Activated gamma-delta T cell (primary cell): ENCODE measurements at regions not wholly inside any gene's neighbourhood (a gene's known extent, or its start where the extent isn't known, plus 50 kb on each side); places are given as distances from the start of the nearest gene placed in this dataset.

ENCODE experiments used
- DNase-seq: peaks from one replicate; lab custom pipeline; 2025; lab: John Stamatoyannopoulos, UW

DNA sequence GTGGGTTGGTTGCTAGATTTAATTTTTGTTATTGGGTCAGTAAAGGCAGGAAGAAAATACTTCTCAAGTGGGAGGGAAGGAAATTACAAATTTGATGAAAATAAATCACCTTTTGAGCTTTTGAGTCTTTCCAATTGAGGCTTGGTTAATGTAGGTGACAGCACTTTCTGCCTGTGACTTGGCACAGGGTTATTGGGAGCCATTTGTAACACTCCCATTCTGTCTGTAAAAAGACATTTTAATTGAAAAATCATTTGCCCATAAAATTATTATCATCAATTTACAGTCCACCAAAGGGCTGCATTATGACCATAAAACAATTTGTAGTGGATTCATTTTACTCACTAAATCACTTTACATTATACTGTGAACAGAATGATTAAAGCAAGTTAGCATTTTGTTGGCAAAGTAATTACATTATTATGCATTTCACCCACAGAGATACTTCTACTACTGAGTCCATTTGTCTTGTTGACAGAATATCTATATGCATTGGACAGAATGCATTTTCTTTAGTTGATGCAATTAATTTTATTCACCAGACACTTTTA, 974.6 kb downstream of the UQCRFS1 start:
- DNase-seq = no peak

DNA sequence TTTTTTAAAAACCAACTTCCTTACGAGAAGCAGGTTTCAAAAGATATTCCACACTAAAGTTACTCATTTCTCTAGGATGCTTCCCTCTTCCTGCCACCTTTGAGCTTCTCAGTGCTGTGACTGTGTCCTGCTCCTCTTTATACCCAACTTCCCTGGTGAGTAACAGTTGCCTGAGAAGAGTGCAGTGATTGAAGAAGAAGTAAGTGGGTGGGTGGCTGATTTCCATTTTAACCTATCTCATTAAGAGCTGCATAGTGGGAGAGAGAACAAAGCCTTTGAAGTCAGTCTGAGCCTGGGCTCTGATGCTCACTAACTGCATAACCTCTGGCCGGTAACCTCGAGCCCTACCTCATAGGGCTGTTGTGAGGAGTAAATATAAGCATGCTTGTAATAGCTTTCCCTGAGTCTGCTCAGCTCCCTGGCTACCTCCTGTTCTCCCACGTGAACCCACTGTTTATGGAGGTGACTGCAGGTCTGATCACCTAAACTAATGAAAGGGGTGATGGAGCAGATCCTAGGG, 977.3 kb downstream of the UQCRFS1 start:
- DNase-seq = no peak

DNA sequence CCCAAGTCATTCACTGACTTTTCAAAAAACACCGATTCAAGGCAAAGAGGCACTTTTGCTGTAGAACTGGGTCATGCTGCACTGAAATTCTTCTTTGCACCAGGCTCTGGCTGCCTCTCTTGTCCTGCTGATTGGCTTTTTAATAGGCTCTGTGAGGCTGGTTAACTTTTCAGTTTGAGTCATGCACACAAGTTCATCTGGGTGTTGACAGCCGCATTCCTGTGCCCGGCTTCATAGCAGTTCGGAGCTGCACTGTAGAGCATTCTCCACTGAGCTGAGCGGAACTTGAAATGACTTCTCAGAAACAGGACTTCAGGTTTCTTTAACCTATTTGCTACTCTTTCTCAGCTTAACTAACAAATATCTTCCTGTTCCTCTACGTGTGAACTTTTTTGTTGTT, 978.3 kb downstream of the UQCRFS1 start:
- DNase-seq = no peak

DNA sequence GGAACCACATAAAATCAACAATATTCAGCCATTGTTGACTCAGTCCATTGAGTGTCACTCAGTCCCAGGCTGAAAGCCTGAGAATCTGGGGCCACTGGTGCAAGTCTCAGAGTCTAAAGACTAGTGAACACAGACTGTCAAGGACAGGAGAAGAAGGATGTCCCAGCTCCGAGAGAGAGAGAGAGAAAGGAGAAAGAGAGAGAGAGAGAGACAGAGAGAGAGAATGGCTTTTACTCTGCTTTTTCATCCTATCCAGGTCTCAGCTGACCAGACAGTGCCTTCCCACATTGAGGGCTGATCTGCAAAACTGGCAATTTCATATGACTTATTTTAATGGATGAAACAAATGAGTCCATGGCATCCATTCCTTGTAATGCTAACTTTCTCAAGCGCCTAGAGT, 984.1 kb downstream of the UQCRFS1 start:
- no peak for DNase-seq

DNA sequence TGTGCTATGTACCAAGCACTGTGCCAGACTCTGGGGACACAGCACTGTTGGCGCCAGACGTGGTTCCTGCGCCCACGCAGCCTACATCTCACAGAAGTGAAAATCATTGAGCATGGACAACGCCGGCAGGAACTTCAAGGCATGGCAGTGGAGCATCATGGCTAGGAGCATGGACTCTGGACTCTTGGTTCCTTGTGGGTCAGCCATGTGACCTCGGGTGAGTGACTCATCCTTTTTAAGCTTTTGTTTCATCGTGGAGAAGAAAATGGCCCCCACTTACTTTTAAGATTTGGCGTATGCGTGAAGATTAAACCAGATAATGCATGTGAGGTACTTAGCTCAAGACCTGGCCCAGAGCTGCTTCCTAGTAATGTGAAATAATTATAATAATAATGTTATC, 988.5 kb downstream of the UQCRFS1 start:
- DNase-seq = no peak

DNA sequence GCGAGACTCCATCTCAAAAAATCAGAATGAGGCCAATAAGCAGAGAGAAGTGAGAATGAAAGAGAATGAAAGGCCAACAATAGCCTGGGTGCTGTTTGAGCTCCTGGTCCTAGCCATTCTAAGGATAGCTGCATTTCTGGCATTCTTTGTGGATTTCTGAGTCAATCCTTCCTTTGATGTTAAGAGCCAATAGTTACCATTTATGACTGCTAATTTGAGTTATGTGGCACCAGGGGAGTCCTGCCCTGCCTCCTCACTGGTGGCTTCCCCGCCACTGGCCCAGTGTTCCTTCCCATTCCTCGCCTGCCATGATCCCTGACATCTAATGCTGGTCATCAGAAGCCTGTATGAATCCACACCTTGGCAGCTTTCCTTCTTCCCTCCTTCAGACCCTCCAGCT, 991.2 kb downstream of the UQCRFS1 start:
- DNase-seq = no peak

DNA sequence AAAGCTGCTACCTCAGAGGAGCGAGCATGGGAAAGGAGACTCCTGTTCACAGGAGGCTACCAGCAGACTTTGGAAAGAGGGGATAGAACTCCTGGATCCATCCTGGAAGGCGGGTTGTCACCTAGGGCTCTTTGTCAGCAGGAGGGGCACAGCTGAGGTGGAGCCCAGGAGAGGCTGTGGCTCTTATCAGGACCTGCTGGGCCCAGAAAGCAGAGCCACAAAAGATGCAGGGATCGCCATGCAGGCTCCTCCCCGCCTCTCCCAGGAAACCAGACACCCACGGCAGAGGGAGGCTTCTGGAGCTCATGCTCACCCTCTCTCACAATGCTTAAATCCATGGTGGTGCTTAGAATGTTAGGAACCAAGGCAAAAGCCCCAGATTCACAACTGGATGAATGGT, 994.2 kb downstream of the UQCRFS1 start:
- no peak for DNase-seq

DNA sequence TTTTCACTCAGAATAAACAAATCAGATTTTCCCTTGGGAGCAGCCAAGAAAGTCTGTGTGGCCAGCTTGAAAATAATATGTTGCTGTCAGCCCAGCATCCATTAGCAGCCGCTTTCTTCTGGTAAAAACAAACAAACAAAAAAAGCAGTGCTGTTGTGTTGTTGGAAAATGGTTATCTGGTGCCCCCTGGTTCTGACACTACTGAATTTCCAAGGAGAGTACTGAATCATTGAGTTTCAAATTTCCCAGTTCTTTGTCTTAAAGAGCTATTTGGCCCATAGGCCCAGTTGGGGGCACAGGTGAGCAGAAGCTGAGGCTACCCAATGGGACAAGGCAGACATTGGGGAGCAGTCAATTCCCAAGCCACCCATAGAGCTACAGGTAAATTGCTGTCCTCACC, 995.9 kb downstream of the UQCRFS1 start:
- DNase-seq = no peak

DNA sequence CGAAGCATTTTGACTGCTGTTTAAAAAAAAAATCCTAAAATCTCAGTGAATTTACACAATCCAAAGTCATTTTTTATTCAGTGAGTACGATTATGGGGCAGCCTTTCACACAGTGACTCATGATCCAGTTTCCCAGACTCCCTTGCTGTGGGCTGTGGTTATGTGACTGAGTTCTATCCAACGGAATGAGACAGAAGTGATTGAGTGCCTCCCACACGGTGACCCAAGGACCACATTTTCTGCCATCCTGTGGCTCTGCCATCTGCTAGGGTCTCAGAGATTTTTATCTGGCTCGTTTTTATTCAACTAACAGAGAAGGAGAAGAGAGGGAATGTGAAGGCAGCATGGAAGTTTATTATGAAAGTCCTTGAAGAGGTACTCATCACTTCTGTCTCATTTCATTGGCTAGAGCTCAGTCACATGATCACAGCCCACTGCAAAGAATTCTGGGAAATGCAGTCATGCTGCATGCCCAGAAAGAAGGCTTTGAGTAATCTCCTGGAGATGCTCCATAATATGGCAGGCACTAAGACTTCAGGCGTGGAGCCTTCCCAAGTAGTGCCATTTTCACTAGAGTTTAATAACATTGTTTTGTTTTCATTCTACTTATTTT, 999.4 kb downstream of the UQCRFS1 start:
- DNase-seq = no peak

DNA sequence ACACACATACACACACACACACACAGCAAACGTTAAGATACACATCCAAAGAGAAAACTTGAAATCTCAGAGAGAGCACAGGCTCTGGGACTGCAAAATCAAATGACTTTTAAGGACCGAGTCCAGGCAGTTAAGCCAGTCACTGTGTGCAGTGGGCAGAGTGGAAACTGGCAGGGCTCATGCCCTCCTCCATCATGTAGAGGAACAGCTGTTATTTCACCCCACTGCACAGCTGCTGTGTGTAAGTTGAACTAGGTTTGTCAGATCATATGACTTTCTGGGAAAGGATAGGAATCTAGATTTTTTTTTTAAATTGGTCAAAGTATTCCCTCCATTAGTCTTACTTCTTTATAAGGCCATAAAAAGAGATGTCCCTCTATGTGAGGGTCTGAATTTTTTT, 1002.1 kb downstream of the UQCRFS1 start:
- DNase-seq = no peak

DNA sequence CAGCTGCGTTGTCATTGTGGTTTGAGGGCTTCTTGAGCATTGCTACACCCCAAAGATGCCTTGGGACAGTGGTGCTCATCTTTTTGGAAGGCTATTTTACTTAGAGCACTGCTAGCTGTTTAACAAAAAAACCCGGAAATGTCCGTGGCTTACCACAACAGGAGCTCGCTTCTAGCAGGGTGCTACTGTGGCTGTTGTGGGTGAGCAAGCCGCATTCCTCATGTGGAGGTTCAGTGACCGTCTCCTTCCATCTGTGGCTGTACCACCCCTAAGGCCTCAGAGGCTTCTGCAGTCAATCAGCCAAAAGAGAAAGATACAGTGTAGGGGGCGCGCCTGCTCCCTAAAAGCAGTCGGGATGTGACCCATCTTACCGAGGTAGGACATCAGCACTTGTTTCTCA, 1004.2 kb downstream of the UQCRFS1 start:
- DNase-seq = no peak

DNA sequence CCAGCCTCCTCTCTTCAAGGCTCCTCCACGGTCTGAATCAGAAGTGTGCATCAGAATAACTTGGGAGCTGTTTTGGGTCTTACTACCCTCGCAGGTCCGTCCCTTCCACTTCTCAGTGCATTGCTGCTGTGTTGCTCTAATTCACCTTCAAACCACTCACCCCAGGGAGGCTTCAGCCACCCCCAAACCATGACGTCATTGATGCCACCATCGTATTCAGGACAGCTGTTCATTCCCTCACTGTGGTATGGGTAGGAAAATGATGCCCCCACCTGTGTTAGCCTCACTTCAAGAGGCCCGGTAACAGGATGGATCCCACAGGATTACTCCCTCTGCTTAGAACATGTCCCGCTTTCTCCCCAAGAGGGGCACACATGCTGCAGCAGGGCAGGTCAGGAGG, 1005.7 kb downstream of the UQCRFS1 start:
- no peak for DNase-seq

DNA sequence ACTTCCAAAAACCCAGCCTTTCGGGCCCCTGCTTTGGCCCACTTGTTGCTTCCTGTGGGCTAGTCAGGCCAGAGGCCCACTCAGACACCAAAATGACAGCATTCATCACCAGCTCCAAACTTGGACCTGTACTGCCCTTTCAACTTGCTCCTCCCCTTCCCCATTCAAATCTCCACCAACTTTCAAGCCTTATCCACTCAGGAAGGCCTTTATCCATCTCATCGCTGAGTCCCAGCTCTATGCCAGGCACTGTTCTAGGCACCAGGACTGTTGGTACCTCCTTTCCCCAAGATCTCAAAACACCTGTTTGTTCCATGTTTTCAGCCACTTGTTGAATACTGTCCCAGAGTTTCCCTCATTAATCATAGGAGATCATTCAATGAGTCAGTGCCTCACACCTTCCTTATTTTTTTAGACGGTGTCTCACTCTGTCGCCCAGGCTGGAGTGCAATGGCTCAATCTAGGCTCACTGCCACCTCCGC, 1011.4 kb downstream of the UQCRFS1 start:
- DNase-seq = no peak

DNA sequence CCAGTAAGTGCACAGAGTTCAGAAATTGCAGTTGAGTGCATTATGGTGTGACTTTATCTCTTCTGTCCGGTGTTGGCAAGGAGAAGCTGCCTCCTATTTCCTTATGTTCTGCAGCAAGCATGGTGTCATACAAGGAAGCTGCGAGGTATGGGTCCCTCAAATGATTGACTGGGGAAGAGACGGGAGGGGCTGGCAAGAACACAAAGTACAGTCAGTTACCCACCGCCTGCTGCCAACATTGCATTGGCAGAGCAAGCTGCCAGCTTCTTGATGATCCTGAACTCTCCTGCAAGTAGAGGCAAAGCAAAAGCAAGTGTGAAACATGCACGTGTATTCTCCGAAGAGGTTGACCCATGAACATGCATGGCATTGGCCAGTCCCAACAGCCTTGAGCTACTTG, 1013.6 kb downstream of the UQCRFS1 start:
- DNase-seq = no peak

DNA sequence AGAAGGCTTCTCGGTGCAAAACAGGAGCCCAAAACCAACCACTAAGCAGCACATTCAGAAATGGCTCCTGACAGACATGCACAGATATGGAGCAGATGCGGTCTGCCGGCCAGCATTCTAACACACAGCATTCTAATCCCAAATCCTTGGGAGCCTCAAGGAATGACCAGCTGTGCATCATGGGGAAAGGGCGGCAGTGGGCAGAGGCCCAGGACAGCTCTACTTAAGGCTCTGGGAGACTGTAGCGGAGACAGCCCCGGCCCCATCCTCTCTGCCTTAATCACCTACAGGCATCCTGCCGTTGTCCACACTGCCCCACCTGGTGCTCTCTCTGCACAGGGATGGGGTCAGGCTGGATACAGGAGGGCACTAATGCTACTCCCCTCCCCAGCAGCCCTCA, 1016.0 kb downstream of the UQCRFS1 start:
- DNase-seq = no peak

DNA sequence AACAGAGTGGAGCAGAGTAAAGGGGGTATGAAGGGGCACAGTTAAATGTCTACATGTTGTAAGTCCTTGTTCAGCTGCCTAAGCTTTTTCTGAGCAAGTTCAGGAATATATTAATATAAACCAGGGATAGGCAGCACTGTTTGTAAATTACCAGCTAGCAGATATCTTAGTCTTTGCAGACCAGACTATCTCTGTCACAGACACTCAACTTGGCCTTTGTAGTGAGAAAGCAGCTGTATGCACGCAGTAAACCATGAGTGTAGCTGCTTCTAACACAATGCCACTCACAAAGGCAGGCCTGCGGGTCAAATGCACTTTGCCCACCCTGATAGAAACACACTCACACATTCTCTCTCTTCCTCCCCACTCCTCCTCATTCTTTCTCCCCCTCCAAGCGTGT, 1016.9 kb downstream of the UQCRFS1 start:
- no peak for DNase-seq

DNA sequence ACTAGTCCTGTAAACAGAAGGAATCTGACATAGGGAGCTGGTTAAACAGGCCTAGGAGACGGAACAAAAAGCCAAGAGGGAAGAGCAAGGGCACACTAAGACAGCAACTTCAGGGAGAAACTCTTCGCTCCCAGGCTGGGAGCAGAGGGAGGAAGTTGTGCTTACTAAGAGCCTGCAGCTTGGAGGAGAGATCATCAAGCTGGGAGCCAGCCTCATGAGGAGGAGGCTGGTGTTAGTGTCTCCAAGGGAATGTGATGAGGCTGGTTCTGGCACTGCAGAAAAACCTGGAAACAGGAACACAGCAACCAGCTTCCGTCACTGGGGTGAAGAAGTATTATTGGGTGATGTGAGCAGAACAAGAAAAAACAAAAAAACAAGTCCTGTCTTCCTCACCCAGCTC, 1027.3 kb downstream of the UQCRFS1 start:
- no peak for DNase-seq

DNA sequence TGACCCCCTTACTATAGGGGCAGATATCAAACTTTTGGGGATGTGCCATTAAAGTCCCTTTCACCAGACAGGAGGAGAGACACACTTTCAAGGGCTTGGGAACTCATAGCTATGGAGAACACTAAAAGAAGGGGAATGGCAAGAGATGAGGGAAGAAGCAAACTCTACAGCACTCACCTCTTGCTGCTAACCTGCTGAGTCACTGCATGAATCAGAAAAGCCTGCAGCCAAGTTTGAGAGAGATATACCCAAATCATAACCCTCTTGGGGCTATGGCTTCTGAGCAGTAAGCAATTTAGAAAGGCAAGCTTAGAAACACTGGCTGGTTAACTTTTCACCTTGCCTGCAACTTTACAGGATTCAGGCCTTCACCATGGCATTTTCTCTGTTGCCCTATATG, 1028.0 kb downstream of the UQCRFS1 start:
- DNase-seq = no peak

DNA sequence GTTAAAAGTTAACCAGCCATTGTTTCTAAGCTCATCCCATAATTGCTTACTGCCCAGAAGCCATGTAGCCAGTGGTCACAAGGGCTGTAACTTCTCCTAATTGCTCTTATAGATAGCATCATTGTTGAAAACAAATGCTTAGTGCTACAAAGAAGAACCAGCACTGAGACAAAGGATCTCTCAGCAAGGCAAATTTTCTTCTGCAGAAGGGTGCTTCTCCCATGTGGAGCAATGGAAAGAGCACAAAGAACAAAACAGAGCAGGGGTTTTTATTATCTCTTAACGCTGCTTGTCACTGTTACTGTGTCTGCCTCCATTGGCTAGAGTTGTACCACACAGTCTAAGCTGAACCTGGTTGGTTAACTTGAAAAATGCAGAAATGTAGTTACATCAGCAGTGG, 1036.8 kb downstream of the UQCRFS1 start:
- DNase-seq = no peak

DNA sequence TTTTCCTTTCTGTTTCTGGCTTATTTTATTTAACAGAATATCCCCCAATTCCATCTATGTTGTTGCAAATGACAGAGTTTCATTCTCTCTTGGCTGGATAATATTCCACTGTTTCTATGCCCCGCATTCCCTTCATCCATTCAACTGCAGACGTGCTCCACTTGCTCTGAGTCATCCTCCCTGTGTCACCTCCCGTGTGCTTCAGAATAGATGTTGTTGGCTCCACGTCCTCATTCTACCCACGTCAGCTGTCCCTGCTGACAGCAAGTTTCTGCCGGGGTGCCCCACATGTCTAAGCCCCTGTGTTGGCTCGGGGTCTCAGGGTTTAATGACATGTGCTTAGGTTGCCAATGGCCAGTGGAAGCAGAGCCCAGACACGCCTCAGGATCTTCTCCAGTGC, 1041.0 kb downstream of the UQCRFS1 start:
- DNase-seq = no peak

DNA sequence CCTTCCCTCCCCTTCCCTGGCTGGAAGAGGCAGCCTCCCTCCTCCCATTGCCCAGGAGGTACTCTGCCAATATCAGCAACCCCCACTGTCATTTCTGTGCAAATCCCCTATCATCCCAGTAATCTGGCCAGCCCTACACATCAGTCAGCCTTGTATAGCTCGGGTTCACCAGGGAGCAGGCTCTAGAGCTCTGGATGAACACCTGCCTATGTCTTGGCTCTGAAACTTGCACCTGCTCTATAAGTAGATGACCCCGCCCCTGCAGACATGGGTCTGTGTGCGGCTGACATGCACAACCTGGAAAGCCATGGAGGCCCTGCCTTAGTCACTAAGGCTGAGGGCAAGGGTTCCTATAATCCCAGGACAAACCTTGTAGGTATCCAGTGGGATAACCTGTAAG, 1042.9 kb downstream of the UQCRFS1 start:
- DNase-seq = no peak

DNA sequence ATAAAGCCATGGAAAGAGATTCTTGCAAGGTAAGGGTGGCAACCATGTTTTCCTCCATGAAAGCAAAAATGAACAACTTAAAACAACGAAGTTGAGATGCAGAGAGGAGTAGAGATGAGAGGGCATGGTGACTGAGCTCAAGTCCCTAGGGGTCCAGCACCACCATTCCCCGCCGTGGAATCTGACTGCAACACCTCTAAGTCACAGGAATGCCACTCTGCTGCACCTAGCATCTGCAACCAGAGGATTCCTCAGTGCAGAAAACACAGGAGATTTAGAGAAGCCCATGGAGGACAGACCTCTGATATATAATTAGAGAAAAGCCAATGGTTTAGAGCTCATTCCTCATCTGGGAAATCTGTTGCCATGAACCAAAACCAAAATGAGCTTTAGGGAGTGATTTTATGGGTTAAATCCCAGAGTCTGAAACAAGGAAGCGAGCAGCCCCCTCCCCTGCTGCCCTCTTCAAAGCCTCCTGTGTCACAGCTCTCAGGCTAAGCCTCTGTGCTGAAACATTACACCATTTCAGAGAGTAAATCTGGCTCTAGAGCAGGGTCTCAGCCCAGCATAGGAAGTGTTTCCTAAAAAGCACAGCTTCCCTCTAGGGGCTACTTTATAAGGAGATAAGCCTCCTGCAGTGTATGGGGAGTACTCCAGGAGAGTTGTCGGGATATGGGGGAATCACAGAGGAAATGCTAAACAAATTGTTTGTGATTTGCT, 1043.6 kb downstream of the UQCRFS1 start:
- DNase-seq = no peak

DNA sequence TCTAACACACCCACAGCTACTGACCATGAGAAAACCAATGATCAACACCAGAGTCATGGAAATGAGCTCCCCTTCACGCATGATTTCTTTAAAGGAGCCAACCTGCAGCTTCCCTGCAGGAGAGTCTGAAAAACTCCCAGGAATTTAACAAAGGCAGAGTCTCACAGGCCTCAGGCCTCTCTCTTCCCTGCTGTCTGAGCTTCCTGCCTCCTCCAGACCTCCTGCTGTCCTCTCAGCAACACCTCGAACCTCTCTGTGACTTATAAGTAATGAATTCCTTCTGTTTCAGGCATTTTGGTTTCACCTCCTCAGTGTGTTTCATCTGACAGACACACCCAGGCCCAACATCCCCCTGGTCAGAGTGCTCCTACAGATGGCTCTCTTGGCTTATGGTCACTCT, 1044.4 kb downstream of the UQCRFS1 start:
- no peak for DNase-seq
